SK-N-SH (cell line): ENCODE measurements at regions not wholly inside any gene's neighbourhood (a gene's known extent, or its start where the extent isn't known, plus 50 kb on each side); places are given as distances from the start of the nearest gene placed in this dataset.
"Not testable (repeated sequence)": the region's sequence is repeated elsewhere in the genome, so short reads cannot be mapped to it uniquely, and the experiment has no call there.

Source experiments
- CTCF ChIA-PET: fragments of 300-600, 350-600 bp; formaldehyde crosslinking; extraction: SDS; loops from one replicate; lab custom pipeline; 2021; lab: Yijun Ruan, JAX
- POLR2A ChIA-PET: fragments of 350-600 bp; sonication (Branson Sonifier 250); formaldehyde crosslinking; extraction: SDS; loops from one replicate; lab custom pipeline; 2020; ENCODE audit warnings: antibody characterized with exemption, inconsistent platforms; lab: Yijun Ruan, JAX
- DNase-seq: peaks from one replicate; pipeline ENCODE4 v3.0.0; 2012
- H2AFZ ChIP-seq: fragments of 200-600 bp; sonication (generic); 2 replicates; pipeline ENCODE4 v1.8.1; 2016; ENCODE audit warnings: antibody characterized with exemption, mild to moderate bottlenecking, low read depth
- H3F3A ChIP-seq: fragments of 200-600 bp; sonication (generic); replicated peaks from 2 replicates; pipeline ENCODE3; 2016; ENCODE audit warnings: antibody characterized with exemption, mild to moderate bottlenecking; ENCODE audit not compliant: insufficient read depth
- H3K27ac ChIP-seq, 2 experiments: fragments of 200-500 bp in 1 of 2; fragments of 200-600 bp in 1 of 2; sonication (Bioruptor generic) in 1 of 2; sonication (generic), shearing (Covaris generic) in 1 of 2; 2 replicates each; pipeline versions ENCODE4 v1.5.1 to v1.6.1; 2014 to 2016; ENCODE audit warnings: low read depth in 2 of 2, inconsistent platforms in 1 of 2, low read length in 1 of 2, mild to moderate bottlenecking in 1 of 2, mixed read lengths in 1 of 2
- H3K27me3 ChIP-seq: fragments of 200-600 bp; sonication (generic), shearing (Covaris generic); 2 replicates; pipeline ENCODE4 v1.6.1; 2016; ENCODE audit warnings: mixed run types; ENCODE audit not compliant: insufficient read depth
- H3K36me3 ChIP-seq, 2 experiments: fragments of 200-500 bp in 1 of 2; fragments of 200-600 bp in 1 of 2; sonication (Bioruptor generic) in 1 of 2; sonication (generic) in 1 of 2; replicated peaks in 1 of 2; 2 replicates each; pipeline versions ENCODE3 to v1.5.1; 2014 to 2016; ENCODE audit warnings: low read length in 1 of 2, mild to moderate bottlenecking in 1 of 2; ENCODE audit not compliant: insufficient read depth in 2 of 2, control insufficient read depth in 1 of 2
- H3K4me1 ChIP-seq, 2 experiments: fragments of 200-500 bp in 1 of 2; fragments of 200-600 bp in 1 of 2; sonication (Bioruptor generic) in 1 of 2; sonication (generic), shearing (Covaris generic) in 1 of 2; 2 replicates each; pipeline versions ENCODE4 v1.5.1 to v1.6.1; 2014 to 2016; ENCODE audit warnings: low read depth in 1 of 2, low read length in 1 of 2, mixed run types in 1 of 2; ENCODE audit not compliant: insufficient read depth in 2 of 2, control insufficient read depth in 1 of 2
- H3K4me2 ChIP-seq: fragments of 200-600 bp; sonication (generic), shearing (Covaris generic); 2 replicates; pipeline ENCODE4 v1.6.1; 2017; ENCODE audit warnings: mixed run types
- H3K4me3 ChIP-seq, 2 experiments: fragments of 200-500 bp in 1 of 2; fragments of 200-600 bp in 1 of 2; sonication (Bioruptor generic) in 1 of 2; sonication (generic), shearing (Covaris generic) in 1 of 2; 2 replicates each; pipeline versions ENCODE4 v1.5.1 to v1.8.1; 2014 to 2016; ENCODE audit warnings: low read depth in 2 of 2, inconsistent platforms in 1 of 2, low read length in 1 of 2, mild to moderate bottlenecking in 1 of 2, mixed read lengths in 1 of 2, moderate library complexity in 1 of 2
- H3K79me2 ChIP-seq: fragments of 200-600 bp; sonication (generic); 2 replicates; pipeline ENCODE4 v1.8.1; 2017; ENCODE audit warnings: mild to moderate bottlenecking; ENCODE audit not compliant: insufficient read depth
- H3K9ac ChIP-seq: fragments of 200-600 bp; sonication (generic); 2 replicates; pipeline ENCODE4 v1.6.1; 2017; ENCODE audit warnings: mixed run types
- H3K9me2 ChIP-seq: fragments of 200-600 bp; sonication (generic); 2 replicates; pipeline ENCODE4 v1.6.1; 2017; ENCODE audit warnings: mixed run types
- H3K9me3 ChIP-seq: fragments of 200-600 bp; sonication (generic); 2 replicates; pipeline ENCODE4 v1.6.1; 2017; ENCODE audit warnings: mixed run types, mild to moderate bottlenecking, moderate library complexity
- H4K20me1 ChIP-seq: fragments of 200-600 bp; sonication (generic); 2 replicates; pipeline ENCODE4 v1.6.1; 2017; ENCODE audit warnings: mild to moderate bottlenecking, mixed run types; ENCODE audit not compliant: insufficient read depth
- CHD2 ChIP-seq: fragments of 150-350 bp; IDR thresholded peaks from 2 replicates; pipeline ENCODE4 v1.6.1; 2018; ENCODE audit warnings: low read length; ENCODE audit not compliant: partially characterized antibody
- CTCF ChIP-seq: fragments of 200-600 bp; sonication (generic); IDR thresholded peaks from 2 replicates; pipeline ENCODE4 v1.6.1; 2017; ENCODE audit warnings: antibody characterized with exemption, mild to moderate bottlenecking, moderate library complexity
- EP300 ChIP-seq, 2 experiments: IDR thresholded peaks; 2 replicates each; pipeline versions ENCODE4 v1.4.0 to v1.6.1; 2012; ENCODE audit warnings: borderline replicate concordance in 1 of 2, low read depth in 1 of 2, low read length in 1 of 2
- FOSL2 ChIP-seq: IDR thresholded peaks from 2 replicates; pipeline ENCODE4 v1.4.0; 2012; ENCODE audit warnings: low read depth, mild to moderate bottlenecking, moderate library complexity, borderline replicate concordance
- GABPA ChIP-seq: IDR thresholded peaks from 2 replicates; pipeline ENCODE4 v1.4.0; 2012; ENCODE audit warnings: low read depth, mild to moderate bottlenecking
- JUND ChIP-seq: IDR thresholded peaks from 2 replicates; pipeline ENCODE4 v1.4.0; 2012
- NFIC ChIP-seq: IDR thresholded peaks from 2 replicates; pipeline ENCODE4 v1.4.0; 2012; ENCODE audit warnings: borderline replicate concordance
- POLR2AphosphoS5 ChIP-seq: IDR thresholded peaks from 2 replicates; pipeline ENCODE4 v1.6.1; 2012; ENCODE audit warnings: low read depth, low read length
- RAD21 ChIP-seq: IDR thresholded peaks from 2 replicates; pipeline ENCODE4 v1.6.1; 2012; ENCODE audit warnings: mild to moderate bottlenecking, low read length
- RCOR1 ChIP-seq: fragments of 150-350 bp; IDR thresholded peaks from 2 replicates; pipeline ENCODE4 v1.6.1; 2017; ENCODE audit warnings: antibody characterized with exemption, low read length
- RFX5 ChIP-seq: IDR thresholded peaks from 2 replicates; pipeline ENCODE4 v1.6.1; 2012; ENCODE audit warnings: mild to moderate bottlenecking, improper control_type of control experiment, low read length
- TAF1 ChIP-seq: IDR thresholded peaks from 2 replicates; pipeline ENCODE4 v1.6.1; 2012; ENCODE audit warnings: low read depth, mild to moderate bottlenecking, low read length, moderate library complexity, borderline replicate concordance
- YY1 ChIP-seq: IDR thresholded peaks from 2 replicates; pipeline ENCODE4 v1.4.0; 2012; ENCODE audit warnings: low read depth, mild to moderate bottlenecking
- ZBTB33 ChIP-seq: IDR thresholded peaks from 2 replicates; pipeline ENCODE4 v1.4.0; 2012; ENCODE audit warnings: low read depth, borderline replicate concordance
- WGBS: methylation state at CpG from one replicate; pipeline ENCODE4 v1.1.6; 2017; ENCODE audit warnings: low lambda C conversion rate; 5-methylcytosine and 5-hydroxymethylcytosine counted together

- TF ChIP-seq NFIC = no peak
- no peak for TF ChIP-seq RAD21
- no peak for TF ChIP-seq FOSL2
- no peak for TF ChIP-seq RCOR1
- TF ChIP-seq YY1 = no peak
- TF ChIP-seq POLR2AphosphoS5 = no peak
- no peak for TF ChIP-seq CTCF
- no peak for TF ChIP-seq EP300 (IDR thresholded peaks at IDR 0.05; ENCODE audit: borderline replicate concordance in 1 of 2, low read depth in 1 of 2, low read length in 1 of 2)
- TF ChIP-seq GABPA = no peak
- no peak for TF ChIP-seq CHD2
- no peak for TF ChIP-seq TAF1
- TF ChIP-seq RFX5 = no peak
- TF ChIP-seq, all 33 proteins: peak for 0
These were observed 254.6 kb downstream of the ANKRD60 start (continued) for GRCh38 chr20:57973886-57974285.

- H3K9ac ChIP-seq, CTCF ChIA-PET, H4K20me1 ChIP-seq, POLR2A ChIA-PET, DNase-seq, H3K9me2 ChIP-seq, H3K27ac ChIP-seq, H3K4me2 ChIP-seq, H3K4me3 ChIP-seq, H3K9me3 ChIP-seq, H3F3A ChIP-seq, H2AFZ ChIP-seq, H3K79me2 ChIP-seq, H3K27me3 ChIP-seq, H3K36me3 ChIP-seq: not testable (repeated sequence)
- H3K4me1 ChIP-seq = peaks cover 0 to 28% of the 10 kb centered on the region in 2 experiments; a peak in 1 of 4 replicates
- WGBS = 62% methylated on average over 1 of the region's 1 CpG
These were observed 256.9 kb downstream of the ANKRD60 start for GRCh38 chr20:57971583-57971982.

- DNase-seq = no peak
- WGBS = 28% methylated on average over 6 of the region's 6 CpGs
- H3K4me1 ChIP-seq = peaks cover 0 to 28% of the 10 kb centered on the region in 2 experiments; a peak in 1 of 4 replicates
- H3K9ac ChIP-seq = no peak overlapping the region
- no peaks in the 10 kb centered on the region for H3F3A ChIP-seq
- H3K4me3 ChIP-seq = no peak overlapping the region
- no peaks in the 10 kb centered on the region for H3K36me3 ChIP-seq
- no peak for TF ChIP-seq CTCF
- no peak for TF ChIP-seq TAF1
- no peak for TF ChIP-seq JUND
- TF ChIP-seq ZBTB33 = no peak
- TF ChIP-seq GABPA = no peak
- TF ChIP-seq, all 33 proteins: peak for 0
- no peaks in the 10 kb centered on the region for H3K9me3 ChIP-seq
- no peak overlapping the region for H3K4me2 ChIP-seq
- peak overlapping the region in 1 of 2 experiments; percentile 16; a peak in 1 of 4 replicates for H3K27ac ChIP-seq
- no peaks in the 10 kb centered on the region for H3K79me2 ChIP-seq
- ChIA-PET POLR2A (no interaction called here), CTCF (interaction anchor here (0.9 to 1.0 kb wide), 2 partner anchors 9 to 11 kb away, joined by 3 to 4 read pairs; no protein-coding TSS in a partner anchor)
- H4K20me1 ChIP-seq = no peaks in the 10 kb centered on the region
- H2AFZ ChIP-seq = no peak overlapping the region
- H3K9me2 ChIP-seq = no peaks in the 10 kb centered on the region
- H3K27me3 ChIP-seq = no peaks in the 10 kb centered on the region
These were observed 257.6 kb downstream of the ANKRD60 start for GRCh38 chr20:57970856-57971255.
